Upper lobe of right lung (tissue), 1 donor: ENCODE measurements at regions not wholly inside any gene's neighbourhood (a gene's known extent, or its start where the extent isn't known, plus 50 kb on each side); places are given as distances from the start of the nearest gene placed in this dataset.

Experiments
- ATAC-seq: fragments of 200-7000 bp; cut with Tn5 transposase; one replicate; pipeline ENCODE4 v1.9.1; 2020; ENCODE audit warnings: mild to moderate bottlenecking, moderate library complexity
- DNase-seq: peaks from one replicate; pipeline ENCODE4 v3.0.0-alpha.2; 2020
- H3K27ac ChIP-seq: fragments of 200-600 bp; one replicate; pipeline ENCODE4 v1.8.0; 2022
- H3K27me3 ChIP-seq: fragments of 200-600 bp; one replicate; pipeline ENCODE4 v1.8.0; 2022; ENCODE audit warnings: mild to moderate bottlenecking
- H3K36me3 ChIP-seq: fragments of 200-600 bp; one replicate; pipeline ENCODE4 v1.8.0; 2022
- H3K4me1 ChIP-seq: fragments of 200-600 bp; one replicate; pipeline ENCODE4 v1.8.0; 2022
- H3K4me3 ChIP-seq: fragments of 200-600 bp; one replicate; pipeline ENCODE4 v1.8.0; 2022; ENCODE audit warnings: mild to moderate bottlenecking
- H3K9me3 ChIP-seq: fragments of 200-600 bp; one replicate; pipeline ENCODE4 v1.8.0; 2022
- CTCF ChIP-seq: fragments of 200-600 bp; IDR thresholded peaks from one replicate; pipeline ENCODE4 v1.8.0; 2022; ENCODE audit warnings: antibody characterized with exemption
- intact Hi-C: fragments of 100-400 bp; cut with DNase I; formaldehyde crosslinking; loops from one replicate; pipeline ENCODE4 v1.11.0; 2022
- donor health status: DM: no; HTN: yes; CAD: no; lungs with severe emphysema.

GRCh38 chr4:64216741-64217140 lies 192.5 kb downstream of the TECRL start:
- Histone ChIP-seq H3K27me3 (no peaks in the 10 kb centered on the region), H3K4me3 (no peak overlapping the region), H3K9me3 (no peaks in the 10 kb centered on the region), H3K27ac (no peak overlapping the region), H3K36me3 (no peaks in the 10 kb centered on the region), H3K4me1 (no peaks in the 10 kb centered on the region)
- DNase-seq (no peak), ATAC-seq (no peak)
- intact Hi-C loops = no loop called here
- TF ChIP-seq CTCF = no peak

- DNase-seq (no peak), ATAC-seq (no peak)
- Histone ChIP-seq H3K36me3 (no peaks in the 10 kb centered on the region), H3K27me3 (no peaks in the 10 kb centered on the region), H3K4me1 (no peaks in the 10 kb centered on the region), H3K27ac (no peak overlapping the region), H3K4me3 (no peak overlapping the region), H3K9me3 (no peaks in the 10 kb centered on the region)
- intact Hi-C loops = no loop called here
- no peak for TF ChIP-seq CTCF
Observed at GRCh38 chr4:64205376-64205775, 203.9 kb downstream of the TECRL start.

- DNase-seq (no peak), ATAC-seq (no peak)
- H3K27me3 ChIP-seq = no peaks in the 10 kb centered on the region
- intact Hi-C loops = no loop called here
- H3K27ac ChIP-seq = no peak overlapping the region
- H3K4me1 ChIP-seq = no peaks in the 10 kb centered on the region
- H3K4me3 ChIP-seq = no peak overlapping the region
- no peaks in the 10 kb centered on the region for H3K36me3 ChIP-seq
- H3K9me3 ChIP-seq = no peaks in the 10 kb centered on the region
- TF ChIP-seq CTCF = no peak
Observed at GRCh38 chr4:64200001-64200555, 209.2 kb downstream of the TECRL start.

- ATAC-seq (no peak), DNase-seq (no peak)
- H3K27me3 ChIP-seq = no peaks in the 10 kb centered on the region
- H3K4me1 ChIP-seq = no peaks in the 10 kb centered on the region
- no peak for TF ChIP-seq CTCF
- intact Hi-C loops = no loop called here
- no peak overlapping the region for H3K4me3 ChIP-seq
- no peaks in the 10 kb centered on the region for H3K36me3 ChIP-seq
- no peaks in the 10 kb centered on the region for H3K9me3 ChIP-seq
- H3K27ac ChIP-seq = no peak overlapping the region
Observed at GRCh38 chr4:64195582-64195981, 213.7 kb downstream of the TECRL start.

- TF ChIP-seq CTCF = no peak
- Histone ChIP-seq H3K4me3 (no peak overlapping the region), H3K36me3 (no peaks in the 10 kb centered on the region), H3K4me1 (no peaks in the 10 kb centered on the region), H3K27me3 (no peaks in the 10 kb centered on the region), H3K9me3 (no peaks in the 10 kb centered on the region), H3K27ac (no peak overlapping the region)
- intact Hi-C loops = no loop called here
- ATAC-seq = no peak
- no peak for DNase-seq
Observed at GRCh38 chr4:64192731-64193412, 216.4 kb downstream of the TECRL start.
